Natural killer cell (primary cell): ENCODE measurements at regions not wholly inside any gene's neighbourhood (a gene's known extent, or its start where the extent isn't known, plus 50 kb on each side); places are given as distances from the start of the nearest gene placed in this dataset.

Experiments used
- ATAC-seq, 3 donors: fragments of 150-1000 bp in 2 of 3; fragments of 200-7000 bp in 1 of 3; cut with Tn5 transposase; 1 replicate in 1 of 3; 2 replicates in 2 of 3; pipeline ENCODE4 v1.10.0; 2021; ENCODE audit warnings: mild to moderate bottlenecking in 2 of 3, moderate library complexity in 2 of 3
- DNase-seq, 2 donors: peaks; one replicate each; pipeline versions ENCODE4 v3.0.0 to v3.0.0-alpha.2; 2013 to 2021; ENCODE audit warnings: mixed read lengths in 1 of 2
- H3K27ac ChIP-seq: one replicate; pipeline ENCODE4 v1.5.1; 2013; ENCODE audit warnings: mild to moderate bottlenecking, low read length
- H3K27me3 ChIP-seq: one replicate; pipeline ENCODE4 v1.6.1; 2013; ENCODE audit warnings: low read length; ENCODE audit not compliant: control insufficient read depth, insufficient read depth
- H3K36me3 ChIP-seq: one replicate; pipeline ENCODE4 v1.6.1; 2013; ENCODE audit warnings: low read length; ENCODE audit not compliant: control insufficient read depth, insufficient read depth
- H3K4me1 ChIP-seq: one replicate; pipeline ENCODE4 v1.6.1; 2013; ENCODE audit warnings: low read length; ENCODE audit not compliant: control insufficient read depth, insufficient read depth
- H3K4me3 ChIP-seq: one replicate; pipeline ENCODE4 v1.5.1; 2013; ENCODE audit warnings: low read length
- H3K9me3 ChIP-seq: one replicate; pipeline ENCODE4 v1.6.1; 2013; ENCODE audit warnings: low read length; ENCODE audit not compliant: control insufficient read depth, insufficient read depth
- H3K27ac Mint-ChIP-seq, 2 donors: one replicate each; pipeline ENCODE4 v1.8.0; 2022; ENCODE audit warnings: mild to moderate bottlenecking in 2 of 2, mixed read lengths in 2 of 2, moderate library complexity in 1 of 2
- H3K27me3 Mint-ChIP-seq, 2 donors: one replicate each; pipeline ENCODE4 v1.8.0; 2022; ENCODE audit warnings: low read depth in 2 of 2, mixed read lengths in 2 of 2
- H3K36me3 Mint-ChIP-seq: one replicate; pipeline ENCODE4 v1.8.0; 2022; ENCODE audit warnings: mixed read lengths
- H3K4me1 Mint-ChIP-seq, 2 donors: one replicate each; pipeline ENCODE4 v1.8.0; 2022; ENCODE audit warnings: mixed read lengths in 2 of 2
- H3K4me3 Mint-ChIP-seq: one replicate; pipeline ENCODE4 v1.8.0; 2022; ENCODE audit warnings: mild to moderate bottlenecking, moderate library complexity, mixed read lengths
- H3K9me3 Mint-ChIP-seq, 2 donors: one replicate each; pipeline ENCODE4 v1.8.0; 2022; ENCODE audit warnings: mixed read lengths in 2 of 2
- WGBS: methylation state at CpG from one replicate; pipeline ENCODE4 v1.1.7; 2013; ENCODE audit warnings: missing lambda C conversion rate; ENCODE audit not compliant: insufficient coverage; 5-methylcytosine and 5-hydroxymethylcytosine counted together
- intact Hi-C: fragments of 100-400 bp; cut with micrococcal nuclease; formaldehyde crosslinking; loops from one replicate; pipeline ENCODE4 v1.14.2; 2022
- TF ChIP-seq, protein P1 (sequence below): fragments of 200-600 bp; IDR thresholded peaks from one replicate; pipeline ENCODE4 v1.8.0; 2022; ENCODE audit warnings: antibody characterized with exemption

GRCh38 chr12:65649126-65649525, 175.2 kb upstream of the HMGA2 start:
- Histone ChIP-seq H3K4me3 (no peak overlapping the region), H3K36me3 (no peaks in the 10 kb centered on the region), H3K27ac (no peak overlapping the region), H3K4me1 (no peaks in the 10 kb centered on the region), H3K27me3 (no peaks in the 10 kb centered on the region), H3K9me3 (no peaks in the 10 kb centered on the region)
- TF ChIP-seq, protein P1, sequence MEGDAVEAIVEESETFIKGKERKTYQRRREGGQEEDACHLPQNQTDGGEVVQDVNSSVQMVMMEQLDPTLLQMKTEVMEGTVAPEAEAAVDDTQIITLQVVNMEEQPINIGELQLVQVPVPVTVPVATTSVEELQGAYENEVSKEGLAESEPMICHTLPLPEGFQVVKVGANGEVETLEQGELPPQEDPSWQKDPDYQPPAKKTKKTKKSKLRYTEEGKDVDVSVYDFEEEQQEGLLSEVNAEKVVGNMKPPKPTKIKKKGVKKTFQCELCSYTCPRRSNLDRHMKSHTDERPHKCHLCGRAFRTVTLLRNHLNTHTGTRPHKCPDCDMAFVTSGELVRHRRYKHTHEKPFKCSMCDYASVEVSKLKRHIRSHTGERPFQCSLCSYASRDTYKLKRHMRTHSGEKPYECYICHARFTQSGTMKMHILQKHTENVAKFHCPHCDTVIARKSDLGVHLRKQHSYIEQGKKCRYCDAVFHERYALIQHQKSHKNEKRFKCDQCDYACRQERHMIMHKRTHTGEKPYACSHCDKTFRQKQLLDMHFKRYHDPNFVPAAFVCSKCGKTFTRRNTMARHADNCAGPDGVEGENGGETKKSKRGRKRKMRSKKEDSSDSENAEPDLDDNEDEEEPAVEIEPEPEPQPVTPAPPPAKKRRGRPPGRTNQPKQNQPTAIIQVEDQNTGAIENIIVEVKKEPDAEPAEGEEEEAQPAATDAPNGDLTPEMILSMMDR = no peak
- Mint-ChIP-seq H3K27me3 (peaks cover 0 to 23% of the 10 kb centered on the region in 2 donors), H3K4me3 (no peak overlapping the region), H3K36me3 (no peaks in the 10 kb centered on the region), H3K9me3 (no peaks in the 10 kb centered on the region), H3K27ac (no peak overlapping the region), H3K4me1 (no peaks in the 10 kb centered on the region)
- 90% methylated on average over 3 of the region's 3 CpGs for WGBS
- DNase-seq (no peak), ATAC-seq (no peak)
- intact Hi-C loops = no loop called here

DNA sequence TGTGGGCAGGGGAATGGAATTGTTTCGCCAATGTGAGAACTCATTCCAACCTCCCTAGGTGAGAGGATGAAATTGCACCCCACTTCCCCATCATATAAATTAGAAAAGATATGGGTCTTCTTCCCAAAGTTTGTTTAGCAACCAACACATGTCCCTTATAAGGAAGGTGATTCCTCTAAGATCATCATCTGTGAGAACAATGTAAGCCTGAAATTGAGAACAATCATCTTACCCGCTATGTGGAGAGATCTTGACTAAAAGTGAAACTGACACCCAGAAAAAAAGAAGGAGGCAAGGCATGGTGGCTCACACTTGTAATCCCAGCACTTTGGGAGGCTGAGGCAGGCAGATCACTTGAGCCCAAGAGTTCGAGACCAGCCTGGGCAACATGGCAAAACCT, 173.2 kb upstream of the HMGA2 start:
- Histone ChIP-seq H3K27ac (no peak overlapping the region), H3K4me1 (no peaks in the 10 kb centered on the region), H3K9me3 (no peaks in the 10 kb centered on the region), H3K27me3 (no peaks in the 10 kb centered on the region), H3K4me3 (no peak overlapping the region), H3K36me3 (no peaks in the 10 kb centered on the region)
- no peak for DNase-seq
- no peak overlapping the region for H3K27ac Mint-ChIP-seq
- H3K4me1 Mint-ChIP-seq = no peaks in the 10 kb centered on the region
- no peaks in the 10 kb centered on the region for H3K36me3 Mint-ChIP-seq
- H3K27me3 Mint-ChIP-seq = peaks cover 0 to 21% of the 10 kb centered on the region in 2 donors
- H3K4me3 Mint-ChIP-seq = no peak overlapping the region
- intact Hi-C loops = no loop called here
- no peaks in the 10 kb centered on the region for H3K9me3 Mint-ChIP-seq
- no peak for ATAC-seq
- 73% methylated on average over 2 of the region's 3 CpGs for WGBS
- TF ChIP-seq, protein P1 = no peak

- Histone ChIP-seq H3K9me3 (no peaks in the 10 kb centered on the region), H3K4me3 (no peak overlapping the region), H3K4me1 (no peaks in the 10 kb centered on the region), H3K36me3 (no peaks in the 10 kb centered on the region), H3K27me3 (peaks cover 2% of the 10 kb centered on the region), H3K27ac (no peak overlapping the region)
- H3K4me3 Mint-ChIP-seq = no peak overlapping the region
- no peaks in the 10 kb centered on the region for H3K4me1 Mint-ChIP-seq
- H3K27me3 Mint-ChIP-seq = peaks cover 6 to 24% of the 10 kb centered on the region in 2 donors
- ATAC-seq = no peak
- DNase-seq = no peak
- 100% methylated on average over 2 of the region's 2 CpGs for WGBS
- no peak overlapping the region for H3K27ac Mint-ChIP-seq
- TF ChIP-seq, protein P1 = no peak
- H3K36me3 Mint-ChIP-seq = no peaks in the 10 kb centered on the region
- no peaks in the 10 kb centered on the region for H3K9me3 Mint-ChIP-seq
- intact Hi-C loops = no loop called here
These were observed 171.0 kb upstream of the HMGA2 start for GRCh38 chr12:65653321-65653720.

DNA sequence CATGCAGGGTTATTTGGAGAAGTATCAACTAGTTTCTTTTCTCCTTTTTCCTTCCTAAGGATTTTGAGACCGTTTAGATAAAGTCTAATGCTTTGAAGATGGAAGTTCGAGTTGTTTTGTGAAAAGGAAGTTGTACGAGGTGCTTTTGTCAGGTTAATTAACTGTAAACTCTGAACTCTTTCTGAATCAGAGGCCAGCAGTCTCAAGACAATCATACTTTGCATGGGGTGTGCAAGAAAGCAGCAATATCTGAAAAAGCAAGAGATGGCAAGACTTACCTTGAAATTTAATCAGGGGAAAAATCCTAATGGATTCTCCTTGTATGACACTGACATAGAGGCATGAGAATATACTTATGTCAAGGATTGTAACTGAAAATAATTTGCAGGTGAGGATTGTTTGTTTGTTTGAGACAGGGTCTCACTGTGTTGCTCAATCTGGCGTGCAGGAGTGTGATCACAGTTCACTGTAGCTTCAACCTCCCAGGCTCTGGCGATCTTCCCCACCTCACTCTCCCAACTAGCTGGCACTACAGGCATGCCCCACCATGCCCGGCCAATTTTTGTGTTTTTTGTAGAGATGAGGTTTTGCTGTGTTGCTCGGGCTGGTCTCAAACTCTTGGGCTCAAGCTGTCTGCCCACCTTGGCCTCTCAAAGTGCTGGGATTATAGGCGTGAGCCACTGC, 170.2 kb upstream of the HMGA2 start:
- H3K27ac ChIP-seq = no peak overlapping the region
- ATAC-seq (no peak), DNase-seq (no peak)
- intact Hi-C loops = no loop called here
- H3K9me3 ChIP-seq = no peaks in the 10 kb centered on the region
- Mint-ChIP-seq H3K27ac (no peak overlapping the region), H3K9me3 (no peaks in the 10 kb centered on the region), H3K27me3 (peaks cover 8 to 30% of the 10 kb centered on the region in 2 donors), H3K4me3 (no peak overlapping the region), H3K4me1 (no peaks in the 10 kb centered on the region), H3K36me3 (no peaks in the 10 kb centered on the region)
- H3K27me3 ChIP-seq = peaks cover 2% of the 10 kb centered on the region
- no peak overlapping the region for H3K4me3 ChIP-seq
- no peaks in the 10 kb centered on the region for H3K36me3 ChIP-seq
- 44% methylated on average over 4 of the region's 8 CpGs for WGBS
- TF ChIP-seq, protein P1 = no peak
- no peaks in the 10 kb centered on the region for H3K4me1 ChIP-seq
